ENCODE measurements at regions not wholly inside any gene's neighbourhood (a gene's known extent, or its start where the extent isn't known, plus 50 kb on each side); places are given as distances from the start of the nearest gene placed in this dataset.
"Not testable (repeated sequence)": the region's sequence is repeated elsewhere in the genome, so short reads cannot be mapped to it uniquely, and the experiment has no call there.

DNA sequence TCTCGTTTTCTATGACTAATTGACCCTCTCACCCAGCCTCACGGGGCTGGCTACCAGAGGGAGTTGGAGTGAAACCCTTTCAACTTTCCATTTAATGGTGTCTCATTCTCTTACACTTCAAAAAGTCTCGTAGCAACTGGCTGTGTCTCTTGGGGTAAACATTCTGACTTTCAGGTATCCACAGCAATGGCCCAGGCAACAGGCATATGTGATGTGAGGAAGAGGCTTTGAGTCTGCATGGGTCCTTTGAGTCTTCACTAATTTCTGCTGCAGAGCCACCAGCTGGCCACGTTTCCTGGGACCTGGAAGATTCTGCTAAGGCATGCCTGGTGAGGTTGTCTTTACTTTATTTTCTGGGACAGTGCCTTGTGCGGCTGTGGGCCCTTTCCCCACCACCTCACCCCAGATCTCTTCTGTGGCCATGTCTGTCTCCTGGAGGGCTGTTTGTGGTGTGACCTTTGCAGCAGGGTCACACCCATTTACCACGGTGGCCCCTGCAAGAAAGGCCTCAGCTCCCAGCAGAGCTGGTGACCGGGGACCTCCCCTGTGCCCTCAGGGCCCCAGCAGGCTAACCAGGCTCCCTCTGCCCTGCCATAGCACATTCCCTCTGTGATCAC, 112.5 kb upstream of the FRG1 start:
- no peak overlapping the region for H3K4me3 Mint-ChIP-seq
- no peaks in the 10 kb centered on the region for H3K9me3 Mint-ChIP-seq
- POLR2A ChIA-PET, result no interaction called here
- ATAC-seq (ENCODE audit: low read depth) (no peak), DNase-seq (no peak)
- H3K4me1 Mint-ChIP-seq, result no peaks in the 10 kb centered on the region
- H3K36me3 Mint-ChIP-seq, result no peaks in the 10 kb centered on the region
- H3K27ac Mint-ChIP-seq, result no peak overlapping the region
- no peaks in the 10 kb centered on the region for H3K27me3 Mint-ChIP-seq

DNA sequence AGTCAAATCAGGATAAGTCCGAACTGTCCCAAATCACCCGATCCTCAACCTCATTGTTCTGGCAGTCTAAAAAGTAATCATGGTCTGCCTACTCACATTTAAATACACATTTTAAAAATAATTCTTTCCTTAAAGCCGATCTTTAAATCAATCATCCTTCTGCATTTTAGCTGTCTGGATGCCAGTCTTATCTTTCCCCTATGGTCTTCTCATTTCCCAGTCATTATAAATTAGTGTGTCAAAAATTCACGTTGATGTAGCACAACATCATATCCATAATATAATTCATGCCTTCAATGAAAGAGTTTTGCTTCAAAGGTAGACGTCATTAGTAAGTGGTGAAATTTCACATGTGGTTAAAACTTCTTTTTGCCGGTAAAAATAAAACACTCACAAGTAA, 108.1 kb upstream of the FRG1 start:
- DNase-seq, result no peak
- Mint-ChIP-seq H3K27ac (no peak overlapping the region), H3K4me3 (no peak overlapping the region), H3K9me3 (no peaks in the 10 kb centered on the region), H3K27me3 (no peaks in the 10 kb centered on the region), H3K4me1 (no peaks in the 10 kb centered on the region), H3K36me3 (no peaks in the 10 kb centered on the region)
- no peak for ATAC-seq (ENCODE audit: low read depth)
- POLR2A ChIA-PET, result no interaction called here

DNA sequence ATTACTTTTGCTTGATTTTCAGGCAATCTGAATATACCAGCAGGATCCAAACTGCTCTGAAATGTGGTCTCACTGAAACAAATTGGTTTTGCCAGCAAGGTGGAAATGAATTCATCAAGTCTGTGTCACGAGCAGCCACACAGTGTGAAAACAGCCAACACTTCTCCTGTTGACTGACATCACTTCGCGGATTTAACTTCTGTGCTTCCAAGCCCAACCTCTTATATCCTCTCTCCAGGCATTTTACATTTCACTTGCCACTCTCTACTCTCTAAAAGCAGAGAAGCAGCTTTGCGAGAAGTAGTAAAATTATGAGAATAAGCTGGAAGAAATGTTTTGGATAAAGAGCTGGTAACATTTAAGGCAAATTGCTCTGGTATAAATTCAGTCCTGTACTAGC, 106.1 kb upstream of the FRG1 start:
- no peak for DNase-seq
- no peak overlapping the region for H3K27ac Mint-ChIP-seq
- H3K4me3 Mint-ChIP-seq, result no peak overlapping the region
- H3K4me1 Mint-ChIP-seq, result no peaks in the 10 kb centered on the region
- no peaks in the 10 kb centered on the region for H3K27me3 Mint-ChIP-seq
- ATAC-seq (ENCODE audit: low read depth), result no peak
- POLR2A ChIA-PET, result no interaction called here
- no peaks in the 10 kb centered on the region for H3K36me3 Mint-ChIP-seq
- H3K9me3 Mint-ChIP-seq, result no peaks in the 10 kb centered on the region

DNA sequence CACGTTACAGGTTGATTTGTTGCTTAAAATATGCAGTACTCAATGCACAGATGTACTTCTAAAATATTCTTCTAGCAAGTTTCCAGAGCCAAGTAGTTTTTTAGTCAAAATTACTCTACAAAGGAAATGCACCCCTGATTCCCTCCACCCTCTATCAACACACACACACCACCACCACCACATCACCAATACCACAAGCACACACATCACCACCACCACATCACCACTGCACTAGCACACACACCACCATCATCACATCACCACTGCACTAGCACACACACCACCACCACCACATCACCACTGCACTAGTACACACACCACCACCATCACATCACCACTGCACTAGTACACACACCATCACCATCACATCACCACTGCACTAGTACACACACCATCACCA, 105.2 kb upstream of the FRG1 start:
- Mint-ChIP-seq H3K27ac (no peak overlapping the region), H3K9me3 (no peaks in the 10 kb centered on the region), H3K4me1 (no peaks in the 10 kb centered on the region), H3K27me3 (no peaks in the 10 kb centered on the region), H3K36me3 (no peaks in the 10 kb centered on the region), H3K4me3 (no peak overlapping the region)
- POLR2A ChIA-PET, result no interaction called here
- DNase-seq (no peak), ATAC-seq (ENCODE audit: low read depth) (no peak)

DNA sequence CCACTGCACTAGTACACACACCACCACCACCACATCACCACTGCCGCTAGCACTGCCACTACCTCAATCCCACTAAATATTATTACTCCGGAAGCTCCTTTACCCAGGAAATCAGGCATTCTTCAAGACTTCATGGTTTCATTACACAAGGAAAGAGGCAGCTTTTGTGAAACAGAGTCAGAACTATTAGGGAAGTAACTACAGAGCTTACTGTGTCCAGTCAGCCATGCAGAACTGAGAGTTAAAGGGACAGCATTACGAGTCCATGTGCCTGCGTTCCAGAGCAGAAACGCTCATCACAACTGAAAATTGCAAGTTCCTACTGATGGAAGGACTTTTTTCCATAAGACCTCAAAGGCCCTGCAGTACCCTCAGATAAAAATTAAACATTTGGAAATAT, 103.2 kb upstream of the FRG1 start:
- DNase-seq (no peak), ATAC-seq (ENCODE audit: low read depth) (no peak)
- Mint-ChIP-seq H3K27ac (no peak overlapping the region), H3K27me3 (no peaks in the 10 kb centered on the region), H3K36me3 (no peaks in the 10 kb centered on the region), H3K9me3 (no peaks in the 10 kb centered on the region), H3K4me1 (no peaks in the 10 kb centered on the region), H3K4me3 (no peak overlapping the region)
- POLR2A ChIA-PET, result no interaction called here

DNA sequence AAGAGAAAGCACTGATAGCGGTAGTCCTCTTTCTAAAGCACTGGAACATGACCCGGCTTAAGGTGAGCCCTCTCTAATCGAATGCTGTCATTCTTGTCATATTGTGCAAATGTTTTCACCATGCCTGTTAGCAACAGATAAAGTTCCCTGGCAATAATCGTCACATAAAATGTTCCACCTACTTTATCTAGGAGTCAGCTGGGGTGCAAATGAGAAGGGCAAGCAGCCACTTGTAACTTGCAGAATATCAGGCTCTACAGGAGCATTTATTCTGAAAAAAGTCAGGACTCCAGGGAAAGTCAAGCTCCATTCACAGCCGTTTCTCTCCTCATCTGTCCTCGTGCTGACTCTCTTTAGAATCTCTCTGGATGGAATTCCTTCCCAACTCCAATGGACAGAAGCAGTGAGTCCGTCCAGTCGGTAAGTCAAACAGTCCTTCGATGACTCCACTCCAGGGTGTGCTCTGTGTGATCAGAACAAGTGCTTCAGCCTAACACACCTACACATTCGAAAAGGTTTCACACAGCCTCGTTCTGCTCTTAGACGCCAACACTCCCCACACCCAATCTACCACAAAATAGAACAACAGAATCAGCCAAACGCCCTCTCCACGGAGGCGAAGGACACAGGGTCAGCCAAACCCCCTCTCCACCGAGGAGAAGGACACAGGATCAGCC, 101.7 kb upstream of the FRG1 start:
- Mint-ChIP-seq H3K4me1 (no peaks in the 10 kb centered on the region), H3K27me3 (no peaks in the 10 kb centered on the region), H3K4me3 (no peak overlapping the region), H3K9me3 (no peaks in the 10 kb centered on the region), H3K36me3 (no peaks in the 10 kb centered on the region), H3K27ac (no peak overlapping the region)
- DNase-seq (no peak), ATAC-seq (ENCODE audit: low read depth) (no peak)
- POLR2A ChIA-PET, result no interaction called here

DNA sequence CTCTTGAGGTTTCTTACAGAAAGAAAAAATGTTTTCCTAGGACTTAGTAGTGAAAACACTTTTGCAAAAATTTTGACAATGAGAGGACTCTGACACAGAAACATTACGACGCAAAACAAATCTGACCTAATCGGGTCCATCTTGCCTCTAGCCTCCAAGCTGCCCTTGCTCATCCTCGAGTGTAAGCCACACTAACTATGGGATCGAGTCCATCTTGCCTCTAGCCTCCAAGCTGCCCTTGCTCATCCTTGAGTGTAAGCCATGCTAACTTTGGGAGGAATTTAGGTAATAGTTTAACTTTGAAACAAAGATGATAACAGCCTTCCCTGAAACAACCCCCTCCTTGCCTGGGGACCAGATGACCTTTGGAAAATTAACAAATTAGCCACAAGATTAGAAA, 100.3 kb upstream of the FRG1 start:
- Mint-ChIP-seq H3K4me1 (no peaks in the 10 kb centered on the region), H3K4me3 (no peak overlapping the region), H3K36me3 (no peaks in the 10 kb centered on the region), H3K27ac (no peak overlapping the region), H3K27me3 (no peaks in the 10 kb centered on the region), H3K9me3 (no peaks in the 10 kb centered on the region)
- no peak for DNase-seq
- no peak for ATAC-seq (ENCODE audit: low read depth)
- POLR2A ChIA-PET, result no interaction called here

DNA sequence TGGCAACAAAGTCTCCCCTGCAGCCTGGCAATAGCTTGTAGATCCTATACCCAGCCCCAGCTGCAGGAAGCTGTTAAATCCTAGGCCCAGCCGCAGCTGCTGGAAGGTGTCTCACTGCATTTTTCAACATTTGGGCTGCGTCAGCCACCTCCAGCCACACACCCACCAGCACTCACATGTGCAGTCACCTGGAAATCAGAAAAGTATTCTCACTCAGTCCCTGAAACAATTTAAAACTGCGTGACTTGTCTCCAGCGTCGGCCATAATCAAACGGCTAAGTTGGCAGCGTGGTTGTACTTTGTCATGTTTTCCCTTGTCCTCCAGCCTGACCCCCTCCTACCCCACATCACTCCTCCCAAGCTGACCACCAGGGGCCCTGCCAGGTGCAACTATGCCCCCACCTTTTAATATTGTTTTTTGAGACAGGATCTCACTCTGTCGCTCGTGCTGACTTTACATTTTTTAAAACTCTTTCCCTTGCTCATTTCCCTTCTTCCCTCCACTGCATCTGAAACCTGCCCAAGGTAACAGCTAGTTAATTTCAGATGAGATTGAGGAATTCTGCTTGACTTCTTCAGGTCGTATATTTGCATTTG, 97.2 kb upstream of the FRG1 start:
- Mint-ChIP-seq H3K36me3 (no peaks in the 10 kb centered on the region), H3K27me3 (no peaks in the 10 kb centered on the region), H3K4me3 (no peak overlapping the region), H3K9me3 (no peaks in the 10 kb centered on the region), H3K4me1 (no peaks in the 10 kb centered on the region), H3K27ac (no peak overlapping the region)
- DNase-seq, result no peak
- POLR2A ChIA-PET, result no interaction called here
- no peak for ATAC-seq (ENCODE audit: low read depth)

DNA sequence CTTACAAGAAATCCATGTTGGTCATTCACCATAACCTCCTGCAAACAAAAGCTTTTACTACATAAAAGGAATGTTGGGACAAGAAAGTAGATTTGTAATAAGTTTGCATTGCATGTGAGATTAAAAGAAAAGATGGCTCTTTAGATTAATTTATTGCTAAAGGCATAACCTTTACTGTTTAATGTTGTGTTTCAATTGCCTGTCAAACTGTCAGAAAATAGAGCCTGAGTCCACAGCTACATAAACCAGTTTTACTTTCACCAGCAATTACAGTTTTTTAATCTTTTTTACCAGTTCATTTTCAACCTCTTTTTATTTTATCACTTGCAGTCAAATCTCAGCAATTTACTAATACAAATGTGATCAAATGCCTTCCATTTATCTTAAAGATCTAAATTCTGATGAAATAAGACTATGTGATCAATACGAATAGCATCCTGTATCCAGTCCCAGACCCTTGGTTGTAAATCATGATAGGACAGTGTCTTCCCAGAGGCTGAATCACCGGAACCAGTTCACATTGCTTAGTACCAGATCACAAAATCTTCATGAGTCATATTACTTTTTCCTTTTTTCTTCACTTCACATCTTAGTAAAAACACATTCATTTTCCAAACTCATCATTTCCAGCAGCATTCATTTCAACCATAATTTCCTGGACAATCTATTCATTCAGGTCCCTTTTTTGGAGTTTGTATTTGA, 95.4 kb upstream of the FRG1 start:
- H3K9me3 Mint-ChIP-seq, result no peaks in the 10 kb centered on the region
- H3K36me3 Mint-ChIP-seq, result no peaks in the 10 kb centered on the region
- no peak for DNase-seq
- H3K4me3 Mint-ChIP-seq, result no peak overlapping the region
- ATAC-seq (ENCODE audit: low read depth), result no peak
- H3K4me1 Mint-ChIP-seq, result no peaks in the 10 kb centered on the region
- H3K27me3 Mint-ChIP-seq, result no peaks in the 10 kb centered on the region
- H3K27ac Mint-ChIP-seq, result no peak overlapping the region
- POLR2A ChIA-PET, result no interaction called here

DNA sequence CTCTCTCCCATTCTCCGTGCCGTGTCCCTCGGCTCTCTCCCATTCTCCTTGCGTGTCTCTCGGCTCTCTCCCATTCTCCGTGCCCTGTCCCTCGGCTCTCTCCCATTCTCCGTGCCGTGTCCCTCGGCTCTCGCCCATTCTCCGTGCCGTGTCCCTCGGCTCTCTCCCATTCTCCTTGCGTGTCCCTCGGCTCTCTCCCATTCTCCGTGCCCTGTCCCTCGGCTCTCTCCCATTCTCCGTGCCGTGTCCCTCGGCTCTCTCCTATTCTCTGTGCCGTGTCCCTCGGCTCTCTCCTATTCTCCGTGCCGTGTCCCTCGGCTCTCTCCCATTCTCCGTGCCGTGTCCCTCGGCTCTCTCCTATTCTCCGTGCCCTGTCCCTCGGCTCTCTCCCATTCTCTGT, 94.6 kb upstream of the FRG1 start:
- ATAC-seq (ENCODE audit: low read depth); H3K4me3 Mint-ChIP-seq; H3K9me3 Mint-ChIP-seq; DNase-seq; H3K36me3 Mint-ChIP-seq; H3K27me3 Mint-ChIP-seq; H3K4me1 Mint-ChIP-seq; H3K27ac Mint-ChIP-seq; POLR2A ChIA-PET: not testable (repeated sequence)

DNA sequence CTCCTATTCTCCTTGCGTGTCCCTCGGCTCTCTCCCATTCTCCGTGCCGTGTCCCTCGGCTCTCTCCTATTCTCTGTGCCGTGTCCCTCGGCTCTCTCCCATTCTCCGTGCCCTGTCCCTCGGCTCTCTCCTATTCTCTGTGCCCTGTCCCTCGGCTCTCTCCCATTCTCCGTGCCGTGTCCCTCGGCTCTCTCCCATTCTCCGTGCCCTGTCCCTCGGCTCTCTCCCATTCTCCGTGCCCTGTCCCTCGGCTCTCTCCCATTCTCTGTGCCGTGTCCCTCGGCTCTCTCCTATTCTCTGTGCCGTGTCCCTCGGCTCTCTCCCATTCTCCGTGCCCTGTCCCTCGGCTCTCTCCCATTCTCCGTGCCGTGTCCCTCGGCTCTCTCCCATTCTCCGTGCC, 94.1 kb upstream of the FRG1 start:
- ATAC-seq (ENCODE audit: low read depth); POLR2A ChIA-PET; H3K4me1 Mint-ChIP-seq; H3K27me3 Mint-ChIP-seq; H3K9me3 Mint-ChIP-seq; H3K27ac Mint-ChIP-seq; H3K36me3 Mint-ChIP-seq; DNase-seq; H3K4me3 Mint-ChIP-seq: not testable (repeated sequence)

DNA sequence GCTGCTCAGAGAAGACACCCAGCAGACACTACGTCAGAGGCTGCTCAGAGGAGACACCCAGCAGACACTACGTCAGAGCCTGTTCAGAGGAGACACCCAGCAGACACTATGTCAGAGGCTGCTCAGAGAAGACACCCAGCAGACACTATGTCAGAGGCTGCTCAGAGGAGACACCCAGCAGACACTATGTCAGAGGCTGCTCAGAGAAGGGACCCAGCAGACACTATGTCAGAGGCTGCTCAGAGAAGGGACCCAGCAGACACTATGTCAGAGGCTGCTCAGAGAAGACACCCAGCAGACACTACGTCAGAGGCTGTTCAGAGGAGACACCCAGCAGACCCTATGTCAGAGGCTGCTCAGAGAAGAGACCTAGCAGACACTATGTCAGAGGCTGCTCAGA, 92.0 kb upstream of the FRG1 start:
- H3K4me3 Mint-ChIP-seq; H3K36me3 Mint-ChIP-seq; ATAC-seq (ENCODE audit: low read depth); POLR2A ChIA-PET; H3K4me1 Mint-ChIP-seq; DNase-seq; H3K27ac Mint-ChIP-seq; H3K9me3 Mint-ChIP-seq; H3K27me3 Mint-ChIP-seq: not testable (repeated sequence)

DNA sequence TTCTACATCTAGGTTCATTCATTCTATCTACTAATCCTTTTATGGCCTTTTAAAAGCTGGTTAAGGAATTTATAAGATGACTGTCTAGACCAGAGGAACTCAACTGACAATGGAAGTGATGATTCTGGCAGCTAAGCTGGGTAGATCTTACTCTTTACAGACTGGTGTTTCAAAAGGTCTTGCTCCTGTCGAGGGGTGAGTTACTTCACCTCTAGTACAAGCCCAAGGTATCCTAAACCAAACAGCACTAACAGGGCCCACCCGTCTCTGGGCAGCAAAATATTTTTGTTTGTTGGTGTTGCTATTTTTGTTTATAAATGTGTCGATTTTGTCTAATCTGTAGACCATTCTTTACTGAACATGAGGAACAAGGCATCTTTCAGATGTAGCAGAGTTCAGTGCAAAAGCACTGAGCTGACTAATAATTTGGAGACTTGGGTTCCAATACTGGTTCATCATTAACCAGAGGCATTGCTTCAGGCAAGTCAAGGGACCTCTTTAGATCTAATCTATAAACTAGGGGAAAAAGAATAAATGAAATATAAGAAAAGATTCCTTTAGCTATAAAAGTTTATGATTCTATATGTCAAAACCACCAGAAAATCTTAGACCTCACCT, 90.3 kb upstream of the FRG1 start:
- no peak overlapping the region for H3K27ac Mint-ChIP-seq
- POLR2A ChIA-PET, result no interaction called here
- peaks cover 2% of the 10 kb centered on the region for H3K9me3 Mint-ChIP-seq
- DNase-seq (no peak), ATAC-seq (ENCODE audit: low read depth) (no peak)
- no peaks in the 10 kb centered on the region for H3K36me3 Mint-ChIP-seq
- no peaks in the 10 kb centered on the region for H3K27me3 Mint-ChIP-seq
- H3K4me3 Mint-ChIP-seq, result no peak overlapping the region
- no peaks in the 10 kb centered on the region for H3K4me1 Mint-ChIP-seq

DNA sequence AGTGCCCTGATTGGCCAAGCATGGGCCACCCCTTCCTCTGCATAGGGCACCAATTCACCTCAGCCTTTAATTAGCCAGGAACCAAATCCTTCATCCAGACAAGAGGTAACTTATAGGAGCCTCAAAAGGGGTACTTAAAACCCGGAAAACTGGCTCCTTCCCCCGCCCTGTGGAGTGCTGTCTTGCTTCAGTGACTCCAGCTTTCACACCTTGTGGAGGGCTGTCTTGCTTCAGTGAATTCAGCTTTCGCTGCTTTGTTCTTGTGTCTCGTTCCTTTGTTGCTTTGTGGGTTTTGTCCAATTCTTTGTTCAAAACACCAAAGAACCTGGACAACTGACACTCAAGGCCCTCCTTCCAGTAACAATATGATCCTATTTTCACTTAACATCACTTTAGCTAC, 82.2 kb upstream of the FRG1 start:
- Mint-ChIP-seq H3K36me3 (no peaks in the 10 kb centered on the region), H3K4me3 (no peak overlapping the region), H3K27ac (no peak overlapping the region), H3K4me1 (no peaks in the 10 kb centered on the region), H3K27me3 (no peaks in the 10 kb centered on the region), H3K9me3 (peaks cover 4% of the 10 kb centered on the region)
- no peak for ATAC-seq (ENCODE audit: low read depth)
- no peak for DNase-seq
- POLR2A ChIA-PET, result no interaction called here
